H9 (cell line): ENCODE measurements at regions not wholly inside any gene's neighbourhood (a gene's known extent, or its start where the extent isn't known, plus 50 kb on each side); places are given as distances from the start of the nearest gene placed in this dataset.

Experiments
- DNase-seq: peaks from one replicate; pipeline ENCODE4 v3.0.0-alpha.2; 2017
- H2AFZ ChIP-seq: one replicate; pipeline ENCODE4 v1.6.1; 2013; ENCODE audit warnings: mild to moderate bottlenecking, low read length, control low read depth, moderate library complexity
- H2AK5ac ChIP-seq: 2 replicates; pipeline ENCODE4 v1.6.1; 2013; ENCODE audit warnings: low read length, control low read depth, mixed read lengths; ENCODE audit not compliant: insufficient read length
- H2BK120ac ChIP-seq: one replicate; pipeline ENCODE4 v1.6.1; 2013; ENCODE audit warnings: low read depth, mild to moderate bottlenecking, low read length, control low read depth, inconsistent platforms; ENCODE audit not compliant: poor library complexity, severe bottlenecking
- H2BK12ac ChIP-seq: 2 replicates; pipeline ENCODE4 v1.6.1; 2013; ENCODE audit warnings: low read length, control low read depth, mixed read lengths, low read depth; ENCODE audit not compliant: insufficient read length
- H2BK15ac ChIP-seq: 2 replicates; pipeline ENCODE4 v1.6.1; 2013; ENCODE audit warnings: low read depth, low read length, control low read depth
- H2BK20ac ChIP-seq: one replicate; pipeline ENCODE4 v1.6.1; 2013; ENCODE audit warnings: low read depth, mild to moderate bottlenecking, low read length, control low read depth, inconsistent platforms; ENCODE audit not compliant: poor library complexity, severe bottlenecking
- H2BK5ac ChIP-seq: 2 replicates; pipeline ENCODE4 v1.6.1; 2013; ENCODE audit warnings: low read length, control low read depth, mixed read lengths; ENCODE audit not compliant: insufficient read length
- H3K14ac ChIP-seq: 2 replicates; pipeline ENCODE4 v1.6.1; 2013; ENCODE audit warnings: low read length, control low read depth; ENCODE audit not compliant: insufficient read depth
- H3K18ac ChIP-seq: 2 replicates; pipeline ENCODE4 v1.6.1; 2013; ENCODE audit warnings: low read depth, mild to moderate bottlenecking, mixed read lengths, low read length, control low read depth; ENCODE audit not compliant: insufficient read length
- H3K23ac ChIP-seq: 2 replicates; pipeline ENCODE4 v1.6.1; 2013; ENCODE audit warnings: low read length, control low read depth, mixed read lengths, low read depth; ENCODE audit not compliant: insufficient read length
- H3K23me2 ChIP-seq: 2 replicates; pipeline ENCODE4 v1.6.1; 2013; ENCODE audit warnings: low read depth, mild to moderate bottlenecking, mixed read lengths, low read length, control low read depth; ENCODE audit not compliant: insufficient read length, poor library complexity, severe bottlenecking
- H3K27ac ChIP-seq: 2 replicates; pipeline ENCODE4 v1.5.1; 2013; ENCODE audit warnings: low read length, control low read depth, mixed read lengths, low read depth; ENCODE audit not compliant: insufficient read length
- H3K27me3 ChIP-seq: 2 replicates; pipeline ENCODE4 v1.6.1; 2013; ENCODE audit warnings: low read length, control low read depth, inconsistent platforms; ENCODE audit not compliant: insufficient read depth
- H3K4ac ChIP-seq: 2 replicates; pipeline ENCODE4 v1.6.1; 2013; ENCODE audit warnings: low read depth, mild to moderate bottlenecking, control low read depth, inconsistent platforms, low read length, moderate library complexity
- H3K4me1 ChIP-seq: 2 replicates; pipeline ENCODE4 v1.6.1; 2013; ENCODE audit warnings: low read length, control low read depth, inconsistent platforms; ENCODE audit not compliant: insufficient read depth
- H3K4me2 ChIP-seq: 2 replicates; pipeline ENCODE4 v1.6.1; 2013; ENCODE audit warnings: low read length, control low read depth, mixed read lengths; ENCODE audit not compliant: insufficient read length, insufficient read depth
- H3K56ac ChIP-seq: 2 replicates; pipeline ENCODE4 v1.6.1; 2013; ENCODE audit warnings: low read depth, mild to moderate bottlenecking, mixed read lengths, low read length, control low read depth; ENCODE audit not compliant: insufficient read length
- H3K79me1 ChIP-seq: 2 replicates; pipeline ENCODE4 v1.6.1; 2013; ENCODE audit warnings: low read depth, mild to moderate bottlenecking, moderate library complexity, low read length, control low read depth, inconsistent platforms; ENCODE audit not compliant: insufficient read depth, poor library complexity, severe bottlenecking
- H3K79me2 ChIP-seq: 2 replicates; pipeline ENCODE4 v1.6.1; 2013; ENCODE audit warnings: low read length, control low read depth, inconsistent platforms; ENCODE audit not compliant: insufficient read depth
- H3K9ac ChIP-seq: 2 replicates; pipeline ENCODE4 v1.6.1; 2013; ENCODE audit warnings: low read length, control low read depth, mixed read lengths; ENCODE audit not compliant: insufficient read length; ENCODE audit errors: extremely low read depth
- H3K9me3 ChIP-seq: one replicate; pipeline ENCODE4 v1.6.1; 2013; ENCODE audit warnings: low read depth, low read length, inconsistent platforms; ENCODE audit not compliant: control insufficient read depth
- H3T11ph ChIP-seq: one replicate; pipeline ENCODE4 v1.6.1; 2013; ENCODE audit warnings: mild to moderate bottlenecking, low read length, control low read depth, inconsistent platforms
- H4K20me1 ChIP-seq: one replicate; pipeline ENCODE4 v1.6.1; 2013; ENCODE audit not compliant: control insufficient read depth, insufficient read length, insufficient read depth
- H4K5ac ChIP-seq: 2 replicates; pipeline ENCODE4 v1.6.1; 2013; ENCODE audit warnings: low read depth, mild to moderate bottlenecking, mixed read lengths, low read length, control low read depth; ENCODE audit not compliant: insufficient read length
- H4K8ac ChIP-seq: replicated peaks from 2 replicates; pipeline ENCODE4 v1.6.1; 2013; ENCODE audit warnings: low read length, control low read depth, mixed read lengths, low read depth; ENCODE audit not compliant: insufficient read length
- H4K91ac ChIP-seq: 2 replicates; pipeline ENCODE4 v1.6.1; 2013; ENCODE audit warnings: low read depth, mild to moderate bottlenecking, moderate library complexity, mixed read lengths, low read length, control low read depth; ENCODE audit not compliant: insufficient read length
- H3K27ac Mint-ChIP-seq, 3 experiments: 2 replicates in 2 of 3; 3 replicates in 1 of 3; pipeline ENCODE4 v1.8.0; 2020 to 2021; ENCODE audit warnings: mixed read lengths in 3 of 3, mild to moderate bottlenecking in 1 of 3, moderate library complexity in 1 of 3
- H3K27me3 Mint-ChIP-seq: 2 replicates; pipeline ENCODE4 v1.8.0; 2021; ENCODE audit warnings: low read depth, mild to moderate bottlenecking, moderate library complexity, mixed read lengths
- H3K36me3 Mint-ChIP-seq, 3 experiments: 2 replicates in 2 of 3; 3 replicates in 1 of 3; pipeline ENCODE4 v1.8.0; 2020 to 2021; ENCODE audit warnings: low read depth in 3 of 3, mixed read lengths in 3 of 3; ENCODE audit not compliant: insufficient read depth in 1 of 3
- H3K4me1 Mint-ChIP-seq, 2 experiments: 2 replicates each; pipeline ENCODE4 v1.8.0; 2020; ENCODE audit warnings: mixed read lengths in 2 of 2
- H3K4me3 Mint-ChIP-seq, 2 experiments: 2 replicates in 1 of 2; 3 replicates in 1 of 2; pipeline ENCODE4 v1.8.0; 2020 to 2021; ENCODE audit warnings: mild to moderate bottlenecking in 2 of 2, mixed read lengths in 2 of 2, moderate library complexity in 1 of 2
- H3K9me3 Mint-ChIP-seq, 2 experiments: 2 replicates in 1 of 2; 3 replicates in 1 of 2; pipeline ENCODE4 v1.8.0; 2020; ENCODE audit warnings: mild to moderate bottlenecking in 2 of 2, mixed read lengths in 2 of 2, moderate library complexity in 1 of 2
- TF ChIP-seq, protein P1 (sequence below): fragments of 200-600 bp; sonication (generic); conservative IDR thresholded peaks from 3 replicates; pipeline ENCODE4 v1.8.0; 2021; ENCODE audit warnings: antibody characterized with exemption, mild to moderate bottlenecking

DNA sequence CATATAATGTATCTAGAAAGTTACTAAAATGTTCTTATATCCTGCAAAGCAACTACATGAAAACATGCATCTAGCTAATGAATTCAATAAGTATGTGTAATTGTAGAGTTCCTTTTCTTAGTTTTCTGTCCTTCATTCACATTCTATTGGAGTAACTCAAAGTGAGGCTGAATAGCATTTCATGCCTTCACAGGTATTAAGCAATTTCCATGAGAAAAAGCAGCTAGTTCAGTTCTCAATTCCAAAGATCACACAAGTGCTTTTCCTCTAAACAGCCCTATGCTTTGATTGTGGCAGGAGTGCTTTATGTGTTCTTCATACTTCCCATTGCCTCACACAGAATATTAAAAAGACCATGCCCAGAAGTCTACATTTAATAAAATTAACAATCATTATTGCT lies 274.9 kb downstream of the RFPL4B start:
- H3K27ac Mint-ChIP-seq = 0 out of 7 replicates have a peak overlapping the region, but pooled peaks of 1 of the 3 experiments have one; percentile 24
- Histone ChIP-seq H4K91ac (no peak overlapping the region), H3K79me2 (no peaks in the 10 kb centered on the region), H3K4ac (no peak overlapping the region), H3K4me2 (no peak overlapping the region), H3K23me2 (no peaks in the 10 kb centered on the region), H3K27me3 (no peaks in the 10 kb centered on the region), H3K9me3 (no peaks in the 10 kb centered on the region), H2BK120ac (no peak overlapping the region), H3K23ac (no peak overlapping the region), H4K5ac (no peak overlapping the region), H3K56ac (no peak overlapping the region), H2AFZ (no peak overlapping the region), H3K14ac (no peak overlapping the region), H2BK20ac (no peak overlapping the region), H2BK15ac (no peak overlapping the region), H3K9ac (no peak overlapping the region), H3T11ph (no peak overlapping the region), H3K18ac (no peak overlapping the region), H3K79me1 (no peaks in the 10 kb centered on the region), H3K27ac (no peak overlapping the region), H2AK5ac (no peak overlapping the region), H4K8ac (no peak overlapping the region), H2BK5ac (no peak overlapping the region), H4K20me1 (no peaks in the 10 kb centered on the region), H2BK12ac (no peak overlapping the region), H3K4me1 (no peaks in the 10 kb centered on the region)
- no peak overlapping the region for H3K4me3 Mint-ChIP-seq
- no peak for DNase-seq
- TF ChIP-seq, protein P1, sequence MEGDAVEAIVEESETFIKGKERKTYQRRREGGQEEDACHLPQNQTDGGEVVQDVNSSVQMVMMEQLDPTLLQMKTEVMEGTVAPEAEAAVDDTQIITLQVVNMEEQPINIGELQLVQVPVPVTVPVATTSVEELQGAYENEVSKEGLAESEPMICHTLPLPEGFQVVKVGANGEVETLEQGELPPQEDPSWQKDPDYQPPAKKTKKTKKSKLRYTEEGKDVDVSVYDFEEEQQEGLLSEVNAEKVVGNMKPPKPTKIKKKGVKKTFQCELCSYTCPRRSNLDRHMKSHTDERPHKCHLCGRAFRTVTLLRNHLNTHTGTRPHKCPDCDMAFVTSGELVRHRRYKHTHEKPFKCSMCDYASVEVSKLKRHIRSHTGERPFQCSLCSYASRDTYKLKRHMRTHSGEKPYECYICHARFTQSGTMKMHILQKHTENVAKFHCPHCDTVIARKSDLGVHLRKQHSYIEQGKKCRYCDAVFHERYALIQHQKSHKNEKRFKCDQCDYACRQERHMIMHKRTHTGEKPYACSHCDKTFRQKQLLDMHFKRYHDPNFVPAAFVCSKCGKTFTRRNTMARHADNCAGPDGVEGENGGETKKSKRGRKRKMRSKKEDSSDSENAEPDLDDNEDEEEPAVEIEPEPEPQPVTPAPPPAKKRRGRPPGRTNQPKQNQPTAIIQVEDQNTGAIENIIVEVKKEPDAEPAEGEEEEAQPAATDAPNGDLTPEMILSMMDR = no peak
- no peaks in the 10 kb centered on the region; a peak in 1 of 5 replicates for H3K9me3 Mint-ChIP-seq
- no peaks in the 10 kb centered on the region for H3K36me3 Mint-ChIP-seq
- H3K27me3 Mint-ChIP-seq = no peaks in the 10 kb centered on the region
- peaks cover 10 to 18% of the 10 kb centered on the region in 2 experiments for H3K4me1 Mint-ChIP-seq
